Lower leg skin (tissue), 4 donors: ENCODE measurements at regions not wholly inside any gene's neighbourhood (a gene's known extent, or its start where the extent isn't known, plus 50 kb on each side); places are given as distances from the start of the nearest gene placed in this dataset.
A peak's percentile ranks its signal among the peaks of the same experiment; 100 is the strongest.

ENCODE experiments used
- DNase-seq, 2 donors: peaks; one replicate each; pipeline ENCODE4 v3.0.0-alpha.2; 2019; ENCODE audit warnings: low spot score in 2 of 2
- H3K4me3 ChIP-seq: fragments of 200-600 bp; sonication (generic); 2 replicates; pipeline ENCODE4 v1.5.1; 2017; ENCODE audit warnings: mild to moderate bottlenecking, low read depth; ENCODE audit not compliant: poor library complexity, severe bottlenecking
- POLR2A ChIP-seq, 2 donors: fragments of 450-650 bp; IDR thresholded peaks; one replicate each; pipeline ENCODE4 v1.6.1; 2016 to 2017; ENCODE audit warnings: antibody characterized with exemption in 2 of 2, mild to moderate bottlenecking in 1 of 2, moderate library complexity in 1 of 2
- WGBS, 2 donors: methylation state at CpG; one replicate each; pipeline ENCODE4 v1.1.5; 2018; 5-methylcytosine and 5-hydroxymethylcytosine counted together
- intact Hi-C: fragments of 100-400 bp; cut with DNase I; formaldehyde crosslinking; loops from one replicate; pipeline ENCODE4 v1.15.0; 2023; ENCODE audit warnings: low total_unique reads
- TF ChIP-seq, protein P1 (sequence below), 3 donors: fragments of 450-650 bp; IDR thresholded peaks; one replicate each; pipeline ENCODE4 v1.5.1; 2016; ENCODE audit warnings: antibody characterized with exemption in 3 of 3, mild to moderate bottlenecking in 3 of 3, moderate library complexity in 2 of 3

DNA sequence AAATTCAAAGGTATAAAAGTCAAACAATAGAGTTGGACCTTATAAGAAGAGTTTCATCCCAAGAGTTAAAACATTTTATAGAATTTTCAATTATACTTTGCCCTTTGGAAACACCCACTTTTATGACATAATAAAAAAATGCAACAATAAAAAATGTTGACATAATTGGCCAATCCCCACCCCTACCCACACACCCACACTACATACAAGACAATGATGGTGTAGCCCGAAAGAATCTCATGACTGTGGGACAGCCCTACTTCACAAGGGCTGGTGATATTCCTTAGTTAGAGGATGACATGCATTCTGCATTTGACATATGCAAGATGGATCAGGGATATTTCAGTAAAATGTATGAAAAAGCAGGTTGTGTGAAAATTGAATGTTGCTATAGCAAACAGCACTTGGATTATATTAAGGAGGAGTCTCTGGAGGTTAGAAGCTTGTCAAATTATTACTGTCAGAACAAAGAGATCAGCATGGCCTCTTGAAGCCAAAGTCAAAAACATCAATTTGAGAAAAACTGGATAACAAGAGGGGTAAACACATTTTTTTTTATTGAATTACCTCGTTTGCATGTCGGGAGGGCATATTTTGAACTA, 133.0 kb upstream of the SAMSN1 start:
- TF ChIP-seq, protein P1, sequence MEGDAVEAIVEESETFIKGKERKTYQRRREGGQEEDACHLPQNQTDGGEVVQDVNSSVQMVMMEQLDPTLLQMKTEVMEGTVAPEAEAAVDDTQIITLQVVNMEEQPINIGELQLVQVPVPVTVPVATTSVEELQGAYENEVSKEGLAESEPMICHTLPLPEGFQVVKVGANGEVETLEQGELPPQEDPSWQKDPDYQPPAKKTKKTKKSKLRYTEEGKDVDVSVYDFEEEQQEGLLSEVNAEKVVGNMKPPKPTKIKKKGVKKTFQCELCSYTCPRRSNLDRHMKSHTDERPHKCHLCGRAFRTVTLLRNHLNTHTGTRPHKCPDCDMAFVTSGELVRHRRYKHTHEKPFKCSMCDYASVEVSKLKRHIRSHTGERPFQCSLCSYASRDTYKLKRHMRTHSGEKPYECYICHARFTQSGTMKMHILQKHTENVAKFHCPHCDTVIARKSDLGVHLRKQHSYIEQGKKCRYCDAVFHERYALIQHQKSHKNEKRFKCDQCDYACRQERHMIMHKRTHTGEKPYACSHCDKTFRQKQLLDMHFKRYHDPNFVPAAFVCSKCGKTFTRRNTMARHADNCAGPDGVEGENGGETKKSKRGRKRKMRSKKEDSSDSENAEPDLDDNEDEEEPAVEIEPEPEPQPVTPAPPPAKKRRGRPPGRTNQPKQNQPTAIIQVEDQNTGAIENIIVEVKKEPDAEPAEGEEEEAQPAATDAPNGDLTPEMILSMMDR (IDR thresholded peaks at IDR 0.05): no peak
- TF ChIP-seq POLR2A (IDR thresholded peaks at IDR 0.05): no peak
- H3K4me3 ChIP-seq: no peak overlapping the region
- 71 to 79% methylated on average over 3 of the region's 3 CpGs for WGBS, 2 donors
- no peak for DNase-seq
- intact Hi-C loops: no loop called here

DNA sequence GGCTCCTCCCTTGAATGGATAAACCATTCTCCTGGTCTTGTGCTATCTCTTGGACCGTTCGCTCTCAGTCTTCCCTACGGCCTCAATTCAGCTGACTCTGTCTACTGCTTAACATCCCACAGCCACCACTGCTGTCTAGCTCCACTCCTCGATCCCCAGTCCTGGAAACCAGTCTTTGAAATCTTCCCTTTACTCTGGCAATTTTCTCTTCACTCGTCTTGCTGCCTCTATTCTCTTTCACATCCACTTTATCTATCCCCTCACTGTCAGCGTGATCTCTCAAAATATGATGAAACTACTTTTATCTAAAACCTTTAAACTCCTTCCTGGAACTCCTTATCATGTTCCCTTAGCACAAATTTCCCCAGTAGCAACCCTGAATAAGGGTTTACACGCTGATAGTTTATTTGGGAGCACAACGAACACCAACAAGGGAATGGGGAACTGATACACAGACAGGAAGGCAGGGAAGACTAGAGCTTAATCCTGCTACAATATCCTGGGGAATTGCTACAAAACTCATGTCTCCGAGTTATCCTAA, 131.6 kb upstream of the SAMSN1 start:
- no peak overlapping the region for H3K4me3 ChIP-seq
- intact Hi-C loops: no loop called here
- 82 to 83% methylated on average over 9 of the region's 9 CpGs for WGBS, 2 donors
- TF ChIP-seq, protein P1 (IDR thresholded peaks at IDR 0.05): no peak
- no peak for TF ChIP-seq POLR2A (IDR thresholded peaks at IDR 0.05)
- DNase-seq: no peak

DNA sequence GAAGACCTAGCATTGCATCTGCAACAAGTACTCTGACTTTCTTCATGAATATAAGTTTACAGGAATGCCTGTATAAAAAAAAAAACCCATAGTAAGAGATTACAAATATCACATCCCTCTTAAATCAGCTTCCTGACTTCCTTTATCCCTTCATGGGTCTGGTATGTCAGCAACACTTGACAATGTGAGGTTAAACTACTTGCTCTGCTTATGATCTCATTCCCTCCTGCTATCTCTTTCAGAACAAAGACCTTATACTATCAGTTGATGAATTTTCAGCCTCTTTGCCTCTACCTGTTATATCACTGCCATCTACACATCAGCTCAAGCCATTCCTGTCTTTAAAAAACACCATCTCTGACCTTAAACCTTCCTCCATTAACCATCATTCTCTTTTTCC, 130.9 kb upstream of the SAMSN1 start:
- DNase-seq: no peak
- no peak for TF ChIP-seq POLR2A (IDR thresholded peaks at IDR 0.05)
- TF ChIP-seq, protein P1 (IDR thresholded peaks at IDR 0.05): no peak
- H3K4me3 ChIP-seq: no peak overlapping the region
- intact Hi-C loops: no loop called here

DNA sequence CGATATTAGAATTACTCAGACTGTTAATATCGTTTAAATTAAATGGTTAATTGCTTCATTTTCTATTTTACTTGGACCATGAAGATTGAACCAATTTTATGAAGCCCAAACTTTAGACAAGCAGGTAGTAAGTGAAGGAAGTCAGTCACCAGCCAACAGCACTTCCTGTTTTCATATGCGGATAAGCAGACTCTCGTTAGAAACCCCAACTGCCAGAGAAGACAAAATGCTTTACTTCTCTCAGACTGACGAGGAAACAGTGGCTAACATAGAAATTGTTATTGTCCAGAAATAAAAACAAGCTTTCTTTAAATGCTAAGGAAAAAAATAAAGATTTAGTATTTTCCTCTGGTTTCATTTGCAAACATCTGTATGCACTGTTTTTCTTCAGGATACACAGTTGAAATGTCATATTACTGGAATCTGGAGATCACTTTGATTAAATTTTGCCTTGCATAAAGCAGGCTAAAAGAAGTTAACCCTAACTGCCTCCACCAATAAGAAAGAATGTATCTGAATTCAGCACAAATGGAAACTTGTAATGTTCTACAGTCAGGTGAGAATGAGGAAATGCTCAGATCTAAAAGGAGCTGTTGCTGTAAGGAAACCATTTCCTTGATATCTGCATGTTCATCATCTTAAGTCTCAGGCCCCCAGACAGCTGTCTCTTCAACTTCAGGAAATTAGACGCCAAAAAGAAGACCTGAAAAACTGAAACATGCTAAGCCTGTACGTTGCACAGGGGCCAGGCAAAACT, 129.8 kb upstream of the SAMSN1 start:
- intact Hi-C loops: no loop called here
- no peak overlapping the region for H3K4me3 ChIP-seq
- DNase-seq: peak in 1 of 2 donors; percentile 16
- WGBS, 2 donors: 47 to 52% methylated on average over 7 of the region's 7 CpGs
- TF ChIP-seq POLR2A (IDR thresholded peaks at IDR 0.05): no peak

DNA sequence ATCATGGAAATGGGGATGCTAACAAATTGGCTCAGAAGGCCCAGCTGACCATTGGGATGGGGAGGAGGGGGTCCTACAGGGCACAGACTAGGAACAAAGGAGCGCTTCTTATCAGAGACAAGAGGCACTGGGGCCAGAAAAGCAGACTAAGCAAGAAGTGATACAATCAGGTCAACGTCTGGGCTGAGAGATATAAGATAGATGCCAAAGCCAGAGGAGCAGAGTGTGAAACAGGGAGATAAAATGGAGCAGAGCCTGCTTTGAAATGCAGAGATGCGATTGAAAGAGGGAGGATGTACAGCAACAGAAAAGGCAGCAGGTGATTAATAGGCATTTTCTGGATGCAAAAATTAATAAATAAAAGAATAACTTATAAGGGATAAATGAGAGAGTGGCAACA, 127.5 kb upstream of the SAMSN1 start:
- no peak overlapping the region for H3K4me3 ChIP-seq
- WGBS, 2 donors: 39 to 40% methylated on average over 3 of the region's 3 CpGs
- DNase-seq: no peak
- TF ChIP-seq POLR2A (IDR thresholded peaks at IDR 0.05): no peak
- TF ChIP-seq, protein P1 (IDR thresholded peaks at IDR 0.05): no peak
- intact Hi-C loops: no loop called here

DNA sequence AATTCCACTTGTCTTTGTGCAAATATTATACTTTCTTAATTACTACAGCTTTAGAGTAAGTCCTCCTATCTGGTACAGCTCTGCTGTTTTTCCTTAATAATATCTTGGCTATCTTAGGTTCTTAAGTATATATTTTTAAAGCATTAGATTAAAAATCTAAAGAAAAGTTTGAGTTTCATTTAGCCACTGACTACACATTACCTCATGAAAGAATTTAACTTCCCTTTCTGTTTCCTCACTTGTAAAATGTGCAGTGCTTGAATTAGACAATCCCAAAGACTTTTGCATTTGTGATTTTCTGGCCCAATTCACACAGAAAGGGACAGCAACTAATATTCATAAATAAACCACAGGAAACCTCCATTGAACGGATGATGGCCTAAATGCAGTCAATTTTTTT, 126.4 kb upstream of the SAMSN1 start:
- intact Hi-C loops: no loop called here
- 65 to 67% methylated on average over 1 of the region's 1 CpG for WGBS, 2 donors
- DNase-seq: no peak

More for the DNA sequence above, 126.4 kb upstream of the SAMSN1 start:
- TF ChIP-seq POLR2A (IDR thresholded peaks at IDR 0.05): no peak
- TF ChIP-seq, protein P1 (IDR thresholded peaks at IDR 0.05): no peak
- no peak overlapping the region for H3K4me3 ChIP-seq
